ENCODE measurements at regions not wholly inside any gene's neighbourhood (a gene's known extent, or its start where the extent isn't known, plus 50 kb on each side); places are given as distances from the start of the nearest gene placed in this dataset.

GRCh38 chr2:209094221-209094620 lies 329.6 kb upstream of the MAP2 start:
- TF ChIP-seq GABPA (IDR thresholded peaks at IDR 0.05; ENCODE audit: borderline replicate concordance, insufficient read depth, low read length) (no peak), CTCF (IDR thresholded peaks at IDR 0.05; ENCODE audit: control extremely low read depth in 1 of 3, insufficient read depth in 1 of 3, low read depth in 1 of 3, low read length in 3 of 3) (no peak), POLR2A (IDR thresholded peaks at IDR 0.05; ENCODE audit: control extremely low read depth in 1 of 2, low read depth in 2 of 2, low read length in 2 of 2) (no peak), EZH2 (IDR thresholded peaks at IDR 0.05; ENCODE audit: low read depth, low read length, severe bottlenecking) (no peak), SRF (IDR thresholded peaks at IDR 0.05; ENCODE audit: low read depth, low read length) (no peak)
